ENCODE measurements at regions not wholly inside any gene's neighbourhood (a gene's known extent, or its start where the extent isn't known, plus 50 kb on each side); places are given as distances from the start of the nearest gene placed in this dataset.

DNA sequence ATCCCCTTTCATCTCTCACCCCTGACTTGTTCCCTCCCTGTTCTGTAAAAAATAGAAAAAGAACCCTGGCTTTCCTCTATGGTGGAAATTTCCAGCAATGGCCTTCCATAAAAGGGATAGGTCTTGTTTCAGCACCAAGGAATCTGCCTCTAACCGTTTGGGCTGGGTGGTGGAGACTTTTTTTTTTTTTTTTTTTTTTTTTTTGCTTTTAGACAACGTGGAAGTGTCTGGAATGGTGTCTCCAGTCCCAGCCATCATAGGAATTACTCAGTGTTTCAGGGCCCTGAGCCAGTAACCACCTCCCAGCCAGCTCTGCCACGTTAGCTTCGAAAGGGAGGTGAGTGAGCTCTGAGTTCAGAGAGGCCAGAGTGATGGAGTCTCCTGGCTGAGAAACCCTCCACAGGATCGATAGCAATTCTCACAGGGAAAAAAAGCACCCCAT is 97.3 kb upstream of the COL1A2 start:
- H3K4me3 ChIP-seq (ENCODE audit: low read depth, low read length), result no peak overlapping the region
- peak overlapping the region; percentile 98 for H3K27ac ChIP-seq
- in situ Hi-C loops (cut with HindIII; ENCODE audit: low pct_ligation_motif_present, low sequenced_read_pairs), result loop anchor here (25.0 kb wide), 1 partner anchor 340 kb away; no protein-coding TSS in a partner anchor
- TF ChIP-seq, protein P1, sequence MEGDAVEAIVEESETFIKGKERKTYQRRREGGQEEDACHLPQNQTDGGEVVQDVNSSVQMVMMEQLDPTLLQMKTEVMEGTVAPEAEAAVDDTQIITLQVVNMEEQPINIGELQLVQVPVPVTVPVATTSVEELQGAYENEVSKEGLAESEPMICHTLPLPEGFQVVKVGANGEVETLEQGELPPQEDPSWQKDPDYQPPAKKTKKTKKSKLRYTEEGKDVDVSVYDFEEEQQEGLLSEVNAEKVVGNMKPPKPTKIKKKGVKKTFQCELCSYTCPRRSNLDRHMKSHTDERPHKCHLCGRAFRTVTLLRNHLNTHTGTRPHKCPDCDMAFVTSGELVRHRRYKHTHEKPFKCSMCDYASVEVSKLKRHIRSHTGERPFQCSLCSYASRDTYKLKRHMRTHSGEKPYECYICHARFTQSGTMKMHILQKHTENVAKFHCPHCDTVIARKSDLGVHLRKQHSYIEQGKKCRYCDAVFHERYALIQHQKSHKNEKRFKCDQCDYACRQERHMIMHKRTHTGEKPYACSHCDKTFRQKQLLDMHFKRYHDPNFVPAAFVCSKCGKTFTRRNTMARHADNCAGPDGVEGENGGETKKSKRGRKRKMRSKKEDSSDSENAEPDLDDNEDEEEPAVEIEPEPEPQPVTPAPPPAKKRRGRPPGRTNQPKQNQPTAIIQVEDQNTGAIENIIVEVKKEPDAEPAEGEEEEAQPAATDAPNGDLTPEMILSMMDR (IDR thresholded peaks at IDR 0.05; ENCODE audit: low read depth, low read length, missing control alignments), result no peak
- DNase-seq, result peak; percentile 94
- H3K36me3 ChIP-seq (replicated peaks), result no peaks in the 10 kb centered on the region
- no peaks in the 10 kb centered on the region for H3K27me3 ChIP-seq (replicated peaks)

DNA sequence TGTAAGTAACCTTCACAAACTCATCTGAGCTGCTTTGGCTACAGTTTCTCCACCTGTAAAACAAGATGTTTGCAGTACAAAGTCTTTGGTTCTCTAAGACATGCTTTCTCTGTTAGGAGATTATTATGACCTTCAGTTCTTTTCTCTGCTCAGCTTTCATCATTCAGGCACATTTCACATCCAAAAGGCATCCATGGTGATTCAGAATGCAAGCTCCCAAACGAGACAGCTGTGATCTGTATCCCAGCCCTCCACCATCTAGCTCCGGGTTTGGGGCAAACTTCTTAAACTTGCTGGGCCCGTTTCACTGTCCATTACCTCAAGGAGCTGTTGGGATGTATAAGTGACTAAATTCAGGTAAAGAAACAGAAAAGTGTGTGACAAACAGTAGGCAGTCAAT is 95.8 kb upstream of the COL1A2 start:
- DNase-seq, result peak; percentile 56
- Histone ChIP-seq H3K27me3 (replicated peaks) (no peaks in the 10 kb centered on the region), H3K36me3 (replicated peaks) (no peaks in the 10 kb centered on the region), H3K27ac (peak overlapping the region; percentile 98), H3K4me3 (ENCODE audit: low read depth, low read length) (no peak overlapping the region)
- in situ Hi-C loops (cut with HindIII; ENCODE audit: low pct_ligation_motif_present, low sequenced_read_pairs), result loop anchor here (25.0 kb wide), 1 partner anchor 338 kb away; no protein-coding TSS in a partner anchor
- TF ChIP-seq, protein P1 (IDR thresholded peaks at IDR 0.05; ENCODE audit: low read depth, low read length, missing control alignments), result no peak

DNA sequence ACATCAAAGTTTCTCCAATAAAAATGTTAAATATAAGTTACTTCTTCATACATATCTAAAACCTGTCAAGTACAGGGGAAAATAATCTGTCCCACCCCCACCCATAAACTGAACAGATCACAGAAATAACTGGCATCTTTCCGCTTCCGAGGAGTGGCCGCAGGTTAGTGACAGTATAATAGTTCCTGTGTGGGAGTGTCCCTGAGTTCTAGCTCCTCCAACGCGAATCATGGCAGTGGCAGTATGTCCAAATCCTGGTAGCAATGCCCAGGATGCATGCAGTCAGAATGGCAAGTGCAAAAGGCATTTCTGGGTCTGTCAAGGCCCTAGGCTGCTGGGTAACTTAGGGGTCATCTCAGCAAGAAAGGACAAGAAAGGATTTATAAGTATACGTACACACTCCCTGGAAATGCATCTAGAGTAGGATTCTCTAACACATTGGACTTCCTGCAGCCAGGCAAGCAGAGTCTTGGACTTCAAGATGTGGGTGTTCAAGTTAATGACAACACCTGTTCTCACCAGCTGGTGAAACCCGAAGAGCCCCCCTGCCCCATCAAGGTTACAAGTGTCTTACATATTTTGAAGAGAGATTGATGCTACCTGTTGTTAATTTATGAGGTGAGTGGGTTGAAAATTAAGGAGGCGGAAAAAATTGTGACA is 94.4 kb upstream of the COL1A2 start:
- peak; percentile 18 for DNase-seq
- TF ChIP-seq, protein P1 (IDR thresholded peaks at IDR 0.05; ENCODE audit: low read depth, low read length, missing control alignments), result no peak
- in situ Hi-C loops (cut with HindIII; ENCODE audit: low pct_ligation_motif_present, low sequenced_read_pairs), result no loop called here

DNA sequence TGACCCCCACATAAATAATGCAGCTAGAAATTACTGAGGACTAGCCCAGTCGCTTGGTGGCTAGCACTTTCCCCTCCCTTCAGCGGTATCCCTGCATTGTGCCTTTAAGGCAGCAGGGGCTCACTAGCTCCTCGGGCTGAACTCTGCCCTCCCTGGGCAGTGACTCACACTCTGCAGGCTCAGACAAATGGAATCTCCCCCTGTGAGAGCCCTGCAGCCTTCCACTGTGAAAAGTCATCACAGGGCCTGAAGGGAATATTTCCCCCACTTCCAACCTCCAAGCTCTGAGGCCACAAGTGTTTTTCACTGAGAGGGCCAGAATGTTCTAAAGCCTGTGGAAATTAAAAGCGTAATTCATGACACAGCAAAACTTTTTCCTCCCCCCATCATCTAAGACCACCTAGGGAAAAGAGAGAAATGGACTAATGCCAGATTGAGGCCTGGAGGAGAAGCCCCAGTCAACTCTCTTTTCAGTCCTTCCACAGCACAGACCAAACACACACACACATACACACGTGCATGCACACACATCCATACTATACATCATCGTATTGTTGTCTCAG is 93.6 kb upstream of the COL1A2 start:
- Histone ChIP-seq H3K36me3 (replicated peaks) (no peaks in the 10 kb centered on the region), H3K27me3 (replicated peaks) (no peaks in the 10 kb centered on the region), H3K4me3 (ENCODE audit: low read depth, low read length) (peak overlapping the region; percentile 2), H3K27ac (peak overlapping the region; percentile 98)
- TF ChIP-seq, protein P1 (IDR thresholded peaks at IDR 0.05; ENCODE audit: low read depth, low read length, missing control alignments), result peak; percentile 37
- peak; percentile 97 for DNase-seq
- in situ Hi-C loops (cut with HindIII; ENCODE audit: low pct_ligation_motif_present, low sequenced_read_pairs), result no loop called here

More for the DNA sequence above, 94.4 kb upstream of the COL1A2 start:
- Histone ChIP-seq H3K27me3 (replicated peaks) (no peaks in the 10 kb centered on the region), H3K4me3 (ENCODE audit: low read depth, low read length) (no peak overlapping the region), H3K27ac (peak overlapping the region; percentile 98), H3K36me3 (replicated peaks) (no peaks in the 10 kb centered on the region)

DNA sequence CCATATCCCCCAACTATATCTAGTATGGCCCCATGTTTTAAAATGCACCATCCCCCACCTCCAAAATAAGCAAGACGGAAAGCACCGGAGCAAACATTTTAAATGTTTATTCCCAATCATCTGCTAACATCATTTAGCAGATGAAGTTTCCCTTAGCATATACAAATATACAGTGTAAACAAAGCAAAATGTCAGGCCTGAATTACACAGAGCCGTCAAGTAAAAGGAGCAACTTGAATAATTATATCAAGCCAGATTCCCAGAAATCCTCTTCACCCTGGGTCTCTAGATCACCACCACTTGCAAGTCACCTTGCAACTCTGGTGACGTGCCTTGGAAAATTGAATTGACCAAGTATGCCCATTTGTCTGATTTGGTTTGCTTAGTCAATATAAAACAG is 91.6 kb upstream of the COL1A2 start:
- DNase-seq, result no peak
- Histone ChIP-seq H3K27me3 (replicated peaks) (no peaks in the 10 kb centered on the region), H3K36me3 (replicated peaks) (no peaks in the 10 kb centered on the region), H3K27ac (peak overlapping the region; percentile 3), H3K4me3 (ENCODE audit: low read depth, low read length) (no peak overlapping the region)
- in situ Hi-C loops (cut with HindIII; ENCODE audit: low pct_ligation_motif_present, low sequenced_read_pairs), result no loop called here
- TF ChIP-seq, protein P1 (IDR thresholded peaks at IDR 0.05; ENCODE audit: low read depth, low read length, missing control alignments), result no peak

All from brain microvascular endothelial cell (primary cell).